Right ventricle myocardium superior (tissue), 1 donor: ENCODE measurements at regions not wholly inside any gene's neighbourhood (a gene's known extent, or its start where the extent isn't known, plus 50 kb on each side); places are given as distances from the start of the nearest gene placed in this dataset.
"Not testable (repeated sequence)": the region's sequence is repeated elsewhere in the genome, so short reads cannot be mapped to it uniquely, and the experiment has no call there.

ENCODE experiments used
- ATAC-seq: fragments of 200-7000 bp; cut with Tn5 transposase; one replicate; pipeline ENCODE4 v1.9.1; 2020; ENCODE audit warnings: mild to moderate bottlenecking; ENCODE audit not compliant: poor library complexity
- DNase-seq: peaks from one replicate; pipeline ENCODE4 v3.0.0-alpha.2; 2020
- intact Hi-C: fragments of 100-400 bp; cut with DNase I; formaldehyde crosslinking; loops from one replicate; pipeline ENCODE4 v1.11.2; 2022
- donor health status: DM: no; HTN: yes; CAD: no; lungs with severe emphysema.

DNA sequence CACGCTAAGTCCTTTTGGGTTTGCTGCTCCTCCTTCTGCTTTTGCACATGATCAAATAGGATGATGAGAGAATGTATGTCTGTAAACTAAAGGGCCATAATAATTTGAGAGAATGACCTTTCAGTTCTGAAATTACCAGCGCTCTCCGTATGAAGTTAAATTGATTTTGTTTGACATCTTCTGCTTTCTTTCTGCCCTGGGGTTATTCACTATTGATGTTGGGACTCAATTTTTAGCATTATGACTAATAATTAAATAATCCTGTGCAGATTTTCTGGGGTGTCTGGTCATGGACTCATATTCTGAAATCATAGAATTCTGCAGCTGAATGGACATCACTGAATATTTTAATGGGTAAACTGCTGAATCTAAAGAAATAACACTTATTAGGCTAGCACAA, 423.2 kb downstream of the POM121L12 start:
- intact Hi-C loops = no loop called here
- ATAC-seq = no peak
- no peak for DNase-seq

DNA sequence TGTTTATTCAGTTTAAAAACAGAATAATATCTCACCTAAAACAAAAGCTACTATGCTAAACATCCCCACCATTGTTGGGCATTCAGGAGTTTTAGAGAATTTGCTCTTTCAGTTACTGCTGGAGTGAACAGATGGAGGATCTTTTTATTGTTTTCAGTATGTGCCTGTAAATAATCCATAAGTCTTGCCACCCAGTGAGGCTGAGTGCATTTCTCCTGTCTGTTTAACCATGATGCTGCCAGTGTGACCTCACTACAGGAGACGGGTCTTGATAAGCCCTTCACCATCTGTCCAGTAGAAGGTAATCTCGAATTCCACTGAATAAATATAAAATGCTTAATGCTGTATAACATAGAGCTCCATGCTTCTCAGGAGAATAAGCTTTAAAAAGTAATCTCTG, 430.9 kb downstream of the POM121L12 start:
- DNase-seq = no peak
- intact Hi-C loops = no loop called here
- ATAC-seq = no peak

DNA sequence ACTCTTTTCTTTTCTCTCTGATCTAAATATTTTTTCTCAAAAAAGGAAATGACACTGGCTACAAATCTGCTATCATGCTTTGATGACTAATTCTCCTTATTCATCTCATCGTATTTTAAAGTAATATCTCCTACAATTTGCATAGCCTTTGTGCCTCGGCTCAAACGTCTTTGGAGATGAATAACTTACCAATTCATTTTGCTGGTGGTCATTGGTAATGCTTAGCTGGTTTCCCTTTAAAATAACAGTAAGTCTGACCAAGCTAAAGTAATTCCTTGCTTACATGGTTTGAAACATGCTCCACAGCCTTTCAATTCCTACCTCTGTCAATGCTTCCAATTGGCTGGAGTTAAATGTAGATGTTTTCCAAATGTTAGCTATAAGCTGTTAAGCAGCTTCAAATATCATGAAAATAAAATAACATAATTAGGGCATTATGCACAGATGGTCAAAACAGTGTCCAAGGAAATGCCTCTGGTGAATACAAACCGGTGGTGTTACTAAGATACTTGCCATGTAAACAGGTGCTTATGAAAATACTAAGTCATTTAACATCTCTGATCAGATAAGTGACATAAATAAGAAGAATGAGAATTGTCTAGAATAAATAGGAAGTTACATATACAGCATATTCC, 435.0 kb downstream of the POM121L12 start:
- intact Hi-C loops = no loop called here
- ATAC-seq = no peak
- no peak for DNase-seq

DNA sequence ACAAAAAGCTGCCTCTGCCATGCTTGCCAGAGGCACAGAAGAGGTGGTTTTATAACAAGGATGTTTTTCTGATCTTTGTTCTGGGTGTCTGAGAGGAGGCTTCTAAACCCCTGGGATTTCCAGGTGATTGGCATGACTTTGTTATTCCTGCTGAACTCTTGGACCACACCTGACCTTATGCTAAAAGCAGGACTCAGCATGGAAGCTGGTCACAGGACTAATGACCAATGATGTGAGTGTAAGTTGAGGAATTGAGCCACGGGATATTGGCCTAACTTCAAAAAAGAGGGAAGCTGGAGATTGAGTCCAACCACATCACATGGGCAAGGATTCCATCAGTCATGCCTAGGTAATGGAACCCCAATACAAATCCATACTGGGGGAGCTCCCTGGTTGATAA, 437.9 kb downstream of the POM121L12 start:
- intact Hi-C loops = no loop called here
- no peak for DNase-seq
- no peak for ATAC-seq

DNA sequence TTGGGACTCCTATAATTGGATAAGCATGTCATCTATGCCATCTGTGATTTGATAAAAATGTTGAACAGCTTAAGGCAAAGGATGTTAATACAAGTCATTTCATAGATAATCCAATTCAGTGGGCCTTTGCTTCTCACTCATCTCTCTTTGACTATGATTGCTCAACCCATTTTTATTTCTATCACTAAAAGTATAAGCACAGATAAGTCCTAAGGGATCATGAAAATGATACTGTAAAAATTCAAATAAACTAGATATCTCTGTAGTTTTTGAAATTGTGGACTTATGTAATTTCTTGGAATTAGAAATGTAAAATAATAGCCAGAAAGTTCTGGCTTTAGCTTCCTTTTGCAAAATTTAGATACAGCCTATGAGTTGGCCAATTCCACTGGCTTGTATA, 440.3 kb downstream of the POM121L12 start:
- ATAC-seq (no peak), DNase-seq (no peak)
- intact Hi-C loops = no loop called here

DNA sequence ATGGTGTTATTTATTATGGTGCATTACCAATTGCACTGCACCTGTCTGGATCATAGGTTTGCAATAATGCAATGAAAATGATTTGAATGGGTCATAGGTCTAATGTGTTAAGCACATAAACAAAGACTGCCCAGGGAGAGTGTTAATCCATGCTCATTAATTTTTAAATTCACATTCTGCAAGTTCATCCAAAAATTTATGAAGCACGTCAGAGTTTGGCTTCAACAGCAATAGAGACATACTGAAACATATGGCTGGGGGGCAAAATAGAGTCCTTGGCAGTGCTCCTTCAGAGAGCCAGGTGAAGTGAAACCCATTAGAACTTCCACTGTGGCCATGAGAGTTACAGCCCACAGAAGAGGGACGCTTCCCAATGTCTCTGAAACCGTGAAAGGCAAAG, 441.1 kb downstream of the POM121L12 start:
- intact Hi-C loops = no loop called here
- DNase-seq = no peak
- no peak for ATAC-seq

DNA sequence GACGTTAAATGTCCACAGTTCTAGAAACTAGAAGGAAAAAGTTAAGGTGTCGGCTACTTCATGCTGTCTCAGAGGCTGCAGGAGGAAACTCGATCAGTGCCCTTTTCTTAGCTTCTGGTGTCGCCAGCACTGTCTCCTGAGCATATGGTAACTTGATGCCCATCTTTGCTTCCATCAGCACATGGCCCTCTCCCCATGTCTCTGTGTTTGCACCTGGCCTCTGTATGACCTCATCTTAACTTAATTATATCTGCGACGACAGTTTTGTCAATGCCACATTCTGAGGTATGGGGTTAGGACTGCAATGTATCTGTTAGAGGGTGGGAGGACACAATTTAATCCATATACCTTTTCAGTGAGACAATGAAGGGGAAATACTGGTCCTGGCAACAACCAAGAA, 449.9 kb downstream of the POM121L12 start:
- intact Hi-C loops = no loop called here
- DNase-seq (no peak), ATAC-seq (no peak)

DNA sequence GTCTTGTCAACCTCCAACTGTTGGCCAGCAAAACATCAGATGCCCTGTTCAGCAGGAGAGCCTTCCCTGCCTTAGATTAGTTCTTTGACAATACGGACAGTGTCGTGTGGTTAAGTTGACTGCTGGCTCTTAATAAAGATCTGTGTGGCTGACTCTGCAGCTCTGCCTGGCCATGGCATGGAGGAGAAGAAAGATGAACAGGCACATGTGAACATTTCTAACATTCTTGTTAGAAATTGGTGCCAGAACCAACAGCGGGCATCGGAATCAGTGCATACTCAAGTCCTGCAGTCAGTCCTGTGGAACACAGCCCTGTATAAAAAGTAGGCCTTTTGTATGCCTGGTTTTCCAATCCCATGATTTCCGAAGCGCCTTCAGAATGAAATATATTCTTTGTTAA, 455.6 kb downstream of the POM121L12 start:
- ATAC-seq (no peak), DNase-seq (no peak)
- intact Hi-C loops = no loop called here

DNA sequence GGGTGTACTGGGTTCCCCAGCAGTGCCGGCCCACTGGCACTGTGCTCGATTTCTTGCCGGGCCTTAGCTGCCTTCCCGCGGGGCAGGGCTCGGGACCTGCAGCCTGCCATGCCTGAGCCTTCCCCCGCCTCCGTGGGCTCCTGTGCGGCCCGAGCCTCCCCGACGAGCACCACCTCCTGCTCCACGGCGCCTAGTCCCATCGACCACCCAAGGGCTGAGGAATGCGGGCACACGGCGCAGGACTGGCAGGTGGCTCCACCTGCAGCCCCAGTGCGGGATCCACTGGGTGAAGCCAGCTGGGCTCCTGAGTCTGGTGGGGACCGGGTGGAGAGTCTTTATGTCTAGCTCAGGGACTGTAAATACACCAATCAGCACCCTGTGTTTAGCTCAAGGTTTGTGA, 459.7 kb downstream of the POM121L12 start:
- ATAC-seq, intact Hi-C loops, DNase-seq: not testable (repeated sequence)

DNA sequence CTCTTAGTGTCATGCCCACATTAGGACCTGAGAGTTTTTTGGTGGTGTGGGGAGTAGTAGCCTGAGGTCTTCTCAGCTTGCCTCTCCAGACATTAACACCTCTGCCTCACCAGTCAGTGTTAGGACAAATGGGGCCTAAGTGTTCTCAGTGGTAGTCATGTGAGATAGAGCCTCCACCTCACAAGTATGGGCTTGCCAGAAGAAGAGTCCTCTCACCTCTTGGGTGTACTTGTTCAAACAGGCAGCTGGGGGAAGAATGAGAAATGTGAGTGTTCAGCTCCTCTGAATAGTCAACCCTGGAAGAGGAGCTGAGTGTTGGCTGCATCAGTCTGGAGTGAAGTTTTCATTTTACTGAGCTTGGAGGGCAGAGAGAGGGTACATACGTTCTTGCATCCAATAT, 464.6 kb downstream of the POM121L12 start:
- ATAC-seq = no peak
- DNase-seq = no peak
- intact Hi-C loops = no loop called here

DNA sequence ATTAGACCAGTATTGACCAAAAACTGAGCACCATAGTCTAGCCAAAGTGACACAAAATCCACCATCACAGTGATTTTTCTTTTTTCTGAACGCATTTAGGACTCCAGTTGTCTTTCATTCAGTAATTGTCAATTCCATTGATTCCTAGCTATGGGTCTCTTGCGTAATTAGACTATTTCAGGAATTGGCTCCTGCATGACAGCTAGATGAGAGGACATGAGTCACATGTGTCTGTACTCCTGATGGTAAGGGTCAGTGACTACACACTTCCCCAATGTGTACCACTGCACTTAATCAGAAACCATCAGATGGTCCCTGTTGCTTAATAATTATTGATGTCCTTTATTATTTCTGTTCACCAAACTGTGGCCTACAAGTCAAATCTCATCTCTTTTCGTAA, 469.5 kb downstream of the POM121L12 start:
- DNase-seq (no peak), ATAC-seq (no peak)
- intact Hi-C loops = no loop called here

DNA sequence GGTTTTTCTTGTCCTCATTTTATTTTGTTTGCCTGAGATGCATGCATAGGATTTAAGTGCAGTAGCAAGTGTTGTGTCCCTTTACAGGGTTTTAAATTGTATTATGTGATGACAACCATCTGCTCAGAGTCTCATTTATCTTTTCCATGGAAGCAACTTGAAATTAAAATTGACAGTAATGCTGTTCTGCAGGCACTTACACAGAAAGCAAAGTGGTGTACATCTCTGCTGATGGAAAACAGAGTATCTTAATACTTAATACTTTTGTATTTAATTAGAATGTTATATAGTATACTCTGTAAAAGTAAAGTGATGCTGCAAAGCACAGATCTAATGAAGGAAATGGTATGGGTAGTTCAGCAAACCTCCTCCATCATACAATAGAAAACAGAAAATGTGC, 482.9 kb downstream of the POM121L12 start:
- DNase-seq (no peak), ATAC-seq (no peak)
- intact Hi-C loops = no loop called here

DNA sequence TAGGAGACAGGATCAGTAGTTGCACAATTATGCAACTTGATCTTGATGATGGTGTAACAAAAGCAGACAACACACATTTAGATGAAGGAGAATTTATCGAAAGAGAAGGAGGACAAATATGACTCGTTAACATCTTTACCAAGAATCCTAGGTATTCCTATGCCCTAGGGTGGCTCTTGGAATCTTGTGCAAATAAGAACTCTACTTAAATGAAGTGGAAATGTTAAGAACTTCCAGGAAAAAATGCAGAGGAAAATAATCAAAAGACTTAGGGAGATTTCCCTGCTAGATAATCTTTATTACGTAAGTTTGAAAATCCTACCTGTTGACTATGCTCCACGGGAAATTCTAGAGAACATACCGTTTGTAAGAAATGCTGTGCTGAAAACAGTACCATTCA, 485.4 kb downstream of the POM121L12 start:
- intact Hi-C loops = no loop called here

DNA sequence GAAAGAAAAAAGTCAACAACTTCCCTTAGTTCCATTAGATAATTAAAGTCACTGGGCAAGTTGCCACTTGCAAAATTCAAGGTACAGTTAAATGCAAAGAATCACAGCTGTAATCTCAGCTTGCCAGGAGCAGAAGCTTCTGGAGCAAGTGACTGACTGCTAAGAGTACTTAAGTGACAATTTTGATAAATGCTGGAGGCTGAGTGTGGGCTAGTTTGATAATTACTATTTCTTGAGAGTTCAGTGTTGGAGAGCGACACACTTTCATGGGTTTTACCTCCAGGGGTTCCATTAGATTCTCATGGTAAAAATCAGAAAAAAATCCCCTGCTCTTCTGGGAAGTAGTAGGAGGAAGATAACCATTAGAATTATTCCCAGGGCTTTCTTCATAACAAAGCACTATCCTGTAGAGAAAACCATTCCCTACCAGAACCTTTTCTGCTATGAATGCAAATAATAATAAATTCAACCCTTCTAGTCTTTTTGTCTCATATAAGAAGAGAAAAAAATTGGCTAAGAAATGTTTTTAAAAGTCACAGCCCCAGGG, 486.3 kb downstream of the POM121L12 start:
- no peak for ATAC-seq
- intact Hi-C loops = no loop called here
- DNase-seq = no peak

More for the DNA sequence above, 485.4 kb downstream of the POM121L12 start:
- ATAC-seq (no peak), DNase-seq (no peak)

DNA sequence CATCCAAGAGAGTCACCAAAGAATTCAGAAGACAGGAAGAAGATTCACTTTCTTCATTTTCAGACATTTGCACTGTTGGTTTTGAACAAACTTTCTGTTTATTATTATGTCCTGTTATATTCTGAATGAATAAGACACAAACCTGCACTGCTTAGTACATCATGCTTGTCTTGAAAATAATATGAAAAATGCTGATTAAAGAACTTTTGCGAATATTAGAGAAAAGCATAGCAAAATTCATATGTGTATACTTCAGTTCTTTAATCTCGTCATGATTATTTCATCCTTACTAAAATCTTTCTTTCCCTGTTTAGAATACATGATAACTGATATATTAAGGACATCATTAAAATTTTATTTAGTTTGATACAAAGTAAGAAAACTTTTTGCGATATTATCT, 504.1 kb downstream of the POM121L12 start:
- DNase-seq = no peak
- intact Hi-C loops = no loop called here
- ATAC-seq = no peak

DNA sequence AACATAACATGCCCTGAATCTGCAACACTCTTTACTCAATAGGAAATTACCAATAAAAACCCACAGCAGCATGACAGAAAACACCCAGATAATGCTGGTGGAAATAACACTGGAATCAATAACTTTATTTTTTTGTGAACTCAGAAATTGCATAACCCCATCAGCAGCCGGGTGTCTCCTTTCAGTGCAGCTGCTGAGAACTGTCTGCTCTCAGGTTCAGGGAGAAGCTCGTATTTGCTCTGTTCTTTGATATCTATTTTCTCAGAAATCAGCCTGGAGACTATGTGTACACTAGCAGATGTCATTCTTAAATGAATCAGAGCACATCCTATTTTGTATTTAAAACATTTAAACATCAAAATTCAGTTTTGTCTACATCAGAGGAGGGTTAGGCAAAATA, 506.0 kb downstream of the POM121L12 start:
- ATAC-seq = no peak
- intact Hi-C loops = no loop called here
- no peak for DNase-seq

DNA sequence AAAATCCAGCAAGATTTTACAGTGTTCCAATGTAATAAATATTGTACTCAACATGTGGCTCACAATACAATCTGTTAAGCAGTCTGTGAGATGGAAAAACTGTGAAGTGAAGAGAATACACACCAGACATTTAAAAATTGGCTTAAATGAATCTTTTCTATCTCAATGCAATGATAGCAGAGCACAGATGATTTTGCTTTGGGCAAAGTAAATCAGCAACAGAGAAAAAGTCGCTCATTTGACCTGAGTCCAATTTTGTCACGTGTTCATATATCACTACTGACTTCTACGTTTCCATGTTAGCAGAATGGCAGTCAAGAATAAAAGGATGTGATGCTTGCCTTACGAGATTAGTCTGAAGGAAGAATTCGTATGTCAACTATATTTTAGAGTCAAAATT, 506.7 kb downstream of the POM121L12 start:
- ATAC-seq = no peak
- intact Hi-C loops = no loop called here
- no peak for DNase-seq
